Thyroid gland (tissue), 4 donors: ENCODE measurements at regions not wholly inside any gene's neighbourhood (a gene's known extent, or its start where the extent isn't known, plus 50 kb on each side); places are given as distances from the start of the nearest gene placed in this dataset.

ENCODE experiments used
- DNase-seq, 2 donors: peaks; one replicate each; pipeline ENCODE4 v3.0.0-alpha.2; 2019
- H3K27ac ChIP-seq, 3 donors: fragments of 200-600 bp; sonication (generic); 1 replicate in 2 of 3; 2 replicates in 1 of 3; pipeline ENCODE4 v1.5.1; 2016 to 2019; ENCODE audit warnings: mild to moderate bottlenecking in 1 of 3, moderate library complexity in 1 of 3
- H3K27me3 ChIP-seq: fragments of 200-600 bp; sonication (generic); one replicate; pipeline ENCODE4 v1.5.1; 2019
- H3K36me3 ChIP-seq, 2 donors: fragments of 200-600 bp; sonication (generic); one replicate each; pipeline ENCODE4 v1.5.1; 2016 to 2019
- H3K4me1 ChIP-seq, 2 donors: fragments of 200-600 bp; sonication (generic); one replicate each; pipeline ENCODE4 v1.5.1; 2017 to 2019
- H3K4me3 ChIP-seq, 3 donors: fragments of 200-600 bp; sonication (generic); replicated peaks in 1 of 3; 1 replicate in 2 of 3; 2 replicates in 1 of 3; pipeline ENCODE4 v1.5.1; 2016; ENCODE audit warnings: mild to moderate bottlenecking in 1 of 3
- H3K9me3 ChIP-seq: fragments of 200-600 bp; sonication (generic); one replicate; pipeline ENCODE4 v1.5.1; 2017
- POLR2A ChIP-seq, 2 donors: fragments of 450-650 bp; IDR thresholded peaks; one replicate each; pipeline ENCODE4 v1.6.1; 2017; ENCODE audit warnings: antibody characterized with exemption in 2 of 2, mild to moderate bottlenecking in 2 of 2, moderate library complexity in 1 of 2
- WGBS, 2 donors: methylation state at CpG; one replicate each; pipeline ENCODE4 v1.1.5; 2017; 5-methylcytosine and 5-hydroxymethylcytosine counted together
- intact Hi-C: fragments of 100-400 bp; cut with DNase I; formaldehyde crosslinking; loops from one replicate; pipeline ENCODE4 v1.15.1; 2023
- TF ChIP-seq, protein P1 (sequence below), 6 experiments: fragments of 200-600 bp in 3 of 6; fragments of 450-650 bp in 3 of 6; sonication (generic) in 3 of 6; IDR thresholded peaks; one replicate each; pipeline ENCODE4 v1.5.1; 2016 to 2019; ENCODE audit warnings: antibody characterized with exemption in 6 of 6, mild to moderate bottlenecking in 2 of 6, inconsistent platforms in 1 of 6, moderate library complexity in 1 of 6

DNA sequence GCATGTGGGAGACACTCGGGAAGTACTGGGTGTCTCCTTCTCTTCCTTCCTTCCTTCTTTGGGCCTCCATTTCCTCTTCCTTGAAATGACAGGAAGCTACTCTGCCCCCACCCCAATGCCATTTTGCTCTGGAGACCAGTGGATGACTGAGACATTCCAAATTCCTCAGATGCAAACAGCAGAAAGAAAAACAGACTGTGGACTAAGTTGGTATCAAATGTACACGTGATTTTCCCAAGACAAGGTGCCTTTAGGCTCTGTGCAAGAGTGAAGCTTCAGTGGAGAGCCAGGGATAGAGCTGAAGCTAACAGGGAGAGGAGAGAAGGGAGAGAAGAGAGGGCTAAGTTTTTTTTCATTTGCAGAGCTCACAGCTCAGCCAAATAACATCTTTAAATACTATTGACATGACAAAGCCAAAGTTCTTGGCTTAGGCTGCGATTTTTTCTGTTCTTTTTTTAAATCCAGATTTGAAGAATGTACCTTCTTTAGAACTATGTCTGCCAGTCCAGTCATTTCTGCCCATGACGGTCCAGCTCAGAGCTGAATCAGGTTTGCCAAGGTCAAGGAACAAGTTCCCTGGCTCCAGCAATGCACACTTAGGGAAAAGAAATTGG, 84.5 kb upstream of the LCLAT1 start:
- Histone ChIP-seq H3K4me3 (no peak overlapping the region), H3K36me3 (no peaks in the 10 kb centered on the region), H3K27me3 (no peaks in the 10 kb centered on the region), H3K4me1 (peaks cover 87 to 95% of the 10 kb centered on the region in 2 donors), H3K27ac (peak overlapping the region; percentile 68 to 98 (median 97)), H3K9me3 (no peaks in the 10 kb centered on the region)
- peak in 1 of 2 donors; percentile 66 for TF ChIP-seq POLR2A (IDR thresholded peaks at IDR 0.05)
- TF ChIP-seq, protein P1, sequence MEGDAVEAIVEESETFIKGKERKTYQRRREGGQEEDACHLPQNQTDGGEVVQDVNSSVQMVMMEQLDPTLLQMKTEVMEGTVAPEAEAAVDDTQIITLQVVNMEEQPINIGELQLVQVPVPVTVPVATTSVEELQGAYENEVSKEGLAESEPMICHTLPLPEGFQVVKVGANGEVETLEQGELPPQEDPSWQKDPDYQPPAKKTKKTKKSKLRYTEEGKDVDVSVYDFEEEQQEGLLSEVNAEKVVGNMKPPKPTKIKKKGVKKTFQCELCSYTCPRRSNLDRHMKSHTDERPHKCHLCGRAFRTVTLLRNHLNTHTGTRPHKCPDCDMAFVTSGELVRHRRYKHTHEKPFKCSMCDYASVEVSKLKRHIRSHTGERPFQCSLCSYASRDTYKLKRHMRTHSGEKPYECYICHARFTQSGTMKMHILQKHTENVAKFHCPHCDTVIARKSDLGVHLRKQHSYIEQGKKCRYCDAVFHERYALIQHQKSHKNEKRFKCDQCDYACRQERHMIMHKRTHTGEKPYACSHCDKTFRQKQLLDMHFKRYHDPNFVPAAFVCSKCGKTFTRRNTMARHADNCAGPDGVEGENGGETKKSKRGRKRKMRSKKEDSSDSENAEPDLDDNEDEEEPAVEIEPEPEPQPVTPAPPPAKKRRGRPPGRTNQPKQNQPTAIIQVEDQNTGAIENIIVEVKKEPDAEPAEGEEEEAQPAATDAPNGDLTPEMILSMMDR (IDR thresholded peaks at IDR 0.05), result no peak
- 9 to 14% methylated on average over 4 of the region's 4 CpGs for WGBS, 2 donors
- DNase-seq, result peak; percentile 75 to 77
- intact Hi-C loops, result loop anchor here (10.0 kb wide), 1 partner anchor 82 kb away; the partner anchor contains the start of gene LCLAT1

DNA sequence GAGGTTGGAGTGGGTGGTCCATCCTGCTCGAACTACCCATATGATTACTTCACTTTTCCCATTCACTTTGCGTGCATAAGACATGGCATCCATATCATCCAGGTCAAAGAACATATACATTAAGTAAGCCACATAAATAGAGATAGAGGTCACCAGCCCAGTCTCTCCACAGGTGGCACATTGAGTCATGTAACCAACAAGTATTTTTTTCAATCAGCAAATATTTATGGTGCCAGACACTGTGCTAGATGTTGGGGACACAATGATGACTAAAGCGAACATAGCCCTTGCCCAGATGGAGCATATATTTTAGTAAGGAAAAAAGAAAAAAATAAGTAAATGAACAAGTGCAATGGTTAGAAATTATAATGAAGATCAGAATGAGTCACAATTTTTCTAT, 83.6 kb upstream of the LCLAT1 start:
- DNase-seq, result no peak
- 77 to 83% methylated on average over 3 of the region's 3 CpGs for WGBS, 2 donors
- Histone ChIP-seq H3K27ac (peak overlapping the region; percentile 68 to 98 (median 97)), H3K4me1 (peaks cover 91 to 99% of the 10 kb centered on the region in 2 donors), H3K27me3 (no peaks in the 10 kb centered on the region), H3K36me3 (no peaks in the 10 kb centered on the region), H3K9me3 (no peaks in the 10 kb centered on the region), H3K4me3 (no peak overlapping the region)
- intact Hi-C loops, result loop anchor here (10.0 kb wide), 1 partner anchor 81 kb away; the partner anchor contains the start of gene LCLAT1
- TF ChIP-seq POLR2A (IDR thresholded peaks at IDR 0.05), result no peak
- TF ChIP-seq, protein P1 (IDR thresholded peaks at IDR 0.05), result no peak

DNA sequence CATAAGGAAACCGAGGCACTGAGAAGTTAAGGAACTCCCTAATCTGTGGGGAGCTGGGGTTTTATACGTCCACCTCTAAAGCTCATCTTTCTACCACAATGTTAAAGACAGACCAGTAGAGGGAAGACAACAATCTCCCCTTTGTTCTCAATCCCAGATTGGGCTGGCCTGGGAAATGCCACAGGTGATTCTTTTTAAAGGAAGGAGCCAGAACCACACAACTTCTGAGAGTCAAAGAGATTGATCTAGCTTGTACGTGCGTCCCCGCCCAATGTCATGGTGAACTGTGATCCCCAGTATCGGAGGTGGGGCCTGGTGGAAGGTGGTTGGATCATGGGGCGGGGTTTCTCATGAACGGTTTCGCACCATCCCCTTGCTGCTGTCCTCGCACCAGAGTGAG, 81.8 kb upstream of the LCLAT1 start:
- peak overlapping the region; percentile 68 to 98 (median 97) for H3K27ac ChIP-seq
- H3K27me3 ChIP-seq, result no peaks in the 10 kb centered on the region
- DNase-seq, result no peak
- WGBS, 2 donors, result 95% methylated on average over 10 of the region's 10 CpGs
- no peak for TF ChIP-seq POLR2A (IDR thresholded peaks at IDR 0.05)
- TF ChIP-seq, protein P1 (IDR thresholded peaks at IDR 0.05), result no peak
- peaks cover 74 to 82% of the 10 kb centered on the region in 2 donors for H3K4me1 ChIP-seq
- intact Hi-C loops, result loop anchor here (10.0 kb wide), 1 partner anchor 80 kb away; the partner anchor contains the start of gene LCLAT1
- no peak overlapping the region for H3K4me3 ChIP-seq
- H3K36me3 ChIP-seq, result no peaks in the 10 kb centered on the region
- no peaks in the 10 kb centered on the region for H3K9me3 ChIP-seq

DNA sequence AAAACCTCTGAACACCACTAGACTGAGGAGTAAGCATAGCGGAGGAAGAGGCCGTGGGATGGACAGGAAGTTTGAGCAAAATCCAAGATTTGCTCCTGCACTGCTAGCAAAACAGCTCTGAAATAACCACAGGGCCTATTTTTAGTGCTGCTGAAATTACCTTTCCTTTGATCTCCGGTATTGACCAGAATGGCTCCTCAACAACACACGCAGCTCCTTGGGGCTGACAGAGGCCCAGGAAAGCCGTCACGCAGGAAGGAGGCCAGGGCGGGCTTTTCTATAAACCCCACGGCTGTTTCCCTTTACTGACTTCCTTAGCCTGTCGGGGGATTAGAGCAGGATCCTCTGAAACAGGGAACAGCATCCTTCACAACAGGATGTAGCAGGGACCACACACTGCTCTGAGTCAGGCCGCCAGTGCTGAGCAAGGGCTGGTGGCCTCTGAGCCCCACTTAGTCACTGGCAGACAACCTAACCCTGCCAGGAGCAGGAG, 80.8 kb upstream of the LCLAT1 start:
- intact Hi-C loops, result loop anchor here (10.0 kb wide), 1 partner anchor 79 kb away; the partner anchor contains the start of gene LCLAT1
- no peak for DNase-seq
- TF ChIP-seq POLR2A (IDR thresholded peaks at IDR 0.05), result no peak
- TF ChIP-seq, protein P1 (IDR thresholded peaks at IDR 0.05), result no peak
- no peaks in the 10 kb centered on the region for H3K9me3 ChIP-seq
- H3K4me1 ChIP-seq, result peaks cover 64 to 72% of the 10 kb centered on the region in 2 donors
- H3K27ac ChIP-seq, result peak overlapping the region; percentile 68 to 98 (median 97)
- H3K4me3 ChIP-seq, result no peak overlapping the region
- WGBS, 2 donors, result 39 to 49% methylated on average over 9 to 10 of the region's 10 CpGs
- H3K36me3 ChIP-seq, result no peaks in the 10 kb centered on the region
- no peaks in the 10 kb centered on the region for H3K27me3 ChIP-seq
